Activated naive CD4-positive, alpha-beta T cell treated with Interleukin-2 at 50 U/mL for 16 hours (primary cell): ENCODE measurements at regions not wholly inside any gene's neighbourhood (a gene's known extent, or its start where the extent isn't known, plus 50 kb on each side); places are given as distances from the start of the nearest gene placed in this dataset.
"Not testable (repeated sequence)": the region's sequence is repeated elsewhere in the genome, so short reads cannot be mapped to it uniquely, and the experiment has no call there.

Source experiments
- DNase-seq: peaks from one replicate; pipeline ENCODE4 v3.0.0-alpha.2; 2020

GRCh38 chr1:111063595-111063994, 76.3 kb downstream of the DRAM2 start:
- DNase-seq: no peak

GRCh38 chr1:111062624-111063023, 77.3 kb downstream of the DRAM2 start:
- no peak for DNase-seq

- DNase-seq: no peak
Measured at GRCh38 chr1:111062081-111062480, 77.8 kb downstream of the DRAM2 start.

- DNase-seq: no peak
Measured at GRCh38 chr1:111054656-111055055, 85.2 kb downstream of the DRAM2 start.

GRCh38 chr1:111052246-111052645, 87.6 kb downstream of the DRAM2 start:
- DNase-seq: no peak

- not testable (repeated sequence) for DNase-seq
Measured at GRCh38 chr1:111048253-111048652, 84.5 kb upstream of the LRIF1 start.

GRCh38 chr1:111045033-111045722, 81.5 kb upstream of the LRIF1 start:
- no peak for DNase-seq

- no peak for DNase-seq
Measured at GRCh38 chr1:111032295-111032897, 68.7 kb upstream of the LRIF1 start.

- peak; percentile 51 for DNase-seq
Measured at GRCh38 chr1:111030590-111030989, 66.9 kb upstream of the LRIF1 start.

DNA sequence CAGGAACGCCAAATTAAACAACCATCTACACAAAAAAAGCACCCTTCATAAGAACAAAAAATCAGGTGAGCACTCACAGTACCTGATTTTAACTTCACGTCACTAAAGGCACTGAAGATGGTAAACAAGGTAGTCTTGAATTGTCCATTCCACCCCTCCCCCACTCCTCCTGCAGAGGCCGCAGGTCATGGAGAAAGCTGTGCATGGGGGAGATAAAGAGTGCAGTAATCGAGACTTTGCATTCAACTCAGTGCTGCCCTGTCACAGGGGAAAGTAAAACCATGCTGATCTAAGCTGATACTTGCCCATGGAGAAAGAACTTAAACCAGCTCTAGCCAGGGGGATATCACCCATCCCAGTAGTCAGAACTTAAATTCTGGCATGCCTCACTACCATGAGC, 61.4 kb upstream of the LRIF1 start:
- DNase-seq: no peak

DNA sequence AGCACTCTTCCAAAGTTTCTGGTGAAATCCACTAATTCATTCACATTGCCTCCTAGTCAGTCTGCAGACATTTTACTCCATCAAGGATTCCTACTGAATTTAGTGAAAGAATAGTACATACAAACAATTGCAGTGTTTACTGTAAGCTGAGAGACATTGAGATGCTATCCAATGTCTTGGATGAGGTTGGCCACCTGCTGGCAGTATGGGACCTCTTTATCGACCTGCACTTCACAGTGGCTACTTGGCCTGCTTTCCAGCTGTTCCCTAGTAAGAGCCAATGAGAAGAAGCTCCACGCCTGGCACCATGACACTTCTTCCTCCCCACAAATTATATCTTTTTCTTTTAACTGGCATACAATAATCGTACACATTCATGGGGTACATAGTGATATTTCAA, 51.5 kb upstream of the LRIF1 start:
- no peak for DNase-seq
